SIG-M5 treated with dmso at 0.1 percent for 504 hours (cell line): ENCODE measurements at regions not wholly inside any gene's neighbourhood (a gene's known extent, or its start where the extent isn't known, plus 50 kb on each side); places are given as distances from the start of the nearest gene placed in this dataset.
"Not testable (repeated sequence)": the region's sequence is repeated elsewhere in the genome, so short reads cannot be mapped to it uniquely, and the experiment has no call there.

Experiments used
- DNase-seq: peaks from one replicate; lab custom pipeline; 2025; ENCODE audit not compliant: unreplicated experiment; lab: John Stamatoyannopoulos, UW

DNA sequence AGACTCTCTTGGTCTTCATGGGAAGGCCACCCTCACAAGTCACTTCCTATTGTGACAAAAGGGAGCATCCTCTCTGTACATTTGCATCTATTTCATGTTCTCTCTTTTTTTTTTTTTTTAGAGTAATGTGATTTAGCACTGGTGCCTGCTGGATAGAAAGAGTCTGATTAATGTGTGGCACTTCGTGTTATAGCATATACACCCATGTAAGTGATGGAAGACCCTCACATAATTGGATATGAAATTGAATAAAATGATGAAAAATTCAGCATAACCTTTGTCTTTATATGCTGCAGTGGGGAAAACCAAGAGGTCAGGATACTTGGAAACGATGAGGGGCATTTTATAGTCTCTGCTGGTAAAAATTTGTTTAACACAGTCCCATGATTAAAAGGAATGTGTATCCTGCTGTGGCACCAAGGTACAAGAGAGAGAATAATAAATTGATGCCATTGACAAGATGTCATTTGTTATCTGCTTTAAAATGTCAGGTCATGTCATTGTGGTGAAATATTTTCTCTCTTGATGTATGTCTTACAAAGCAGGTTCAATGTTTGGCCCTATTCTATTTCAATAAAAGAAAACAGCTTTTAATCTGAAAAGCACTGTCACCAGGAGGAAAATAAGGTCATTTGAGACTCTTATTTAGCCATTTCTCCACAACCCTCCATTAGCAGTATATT is 1115.4 kb downstream of the STPG2 start:
- DNase-seq: no peak

DNA sequence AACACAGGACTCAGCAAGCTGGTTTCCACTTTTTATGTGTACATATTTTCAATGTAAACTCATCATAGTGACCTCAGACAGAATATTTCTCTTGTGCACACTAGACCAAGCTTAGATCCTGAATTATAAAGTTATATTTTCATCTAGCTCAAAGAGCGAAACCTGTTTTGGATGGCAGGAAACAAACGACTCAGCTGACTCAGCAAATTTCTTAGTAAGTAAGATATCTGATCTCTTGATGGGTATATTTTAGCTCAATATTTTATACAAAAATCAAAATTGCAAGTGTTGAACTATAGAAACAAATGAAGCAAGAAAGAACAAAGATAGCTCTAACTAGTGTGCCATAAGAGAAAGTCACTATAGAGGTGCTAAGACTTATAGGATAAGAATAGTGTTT is 1114.5 kb downstream of the STPG2 start:
- no peak for DNase-seq

DNA sequence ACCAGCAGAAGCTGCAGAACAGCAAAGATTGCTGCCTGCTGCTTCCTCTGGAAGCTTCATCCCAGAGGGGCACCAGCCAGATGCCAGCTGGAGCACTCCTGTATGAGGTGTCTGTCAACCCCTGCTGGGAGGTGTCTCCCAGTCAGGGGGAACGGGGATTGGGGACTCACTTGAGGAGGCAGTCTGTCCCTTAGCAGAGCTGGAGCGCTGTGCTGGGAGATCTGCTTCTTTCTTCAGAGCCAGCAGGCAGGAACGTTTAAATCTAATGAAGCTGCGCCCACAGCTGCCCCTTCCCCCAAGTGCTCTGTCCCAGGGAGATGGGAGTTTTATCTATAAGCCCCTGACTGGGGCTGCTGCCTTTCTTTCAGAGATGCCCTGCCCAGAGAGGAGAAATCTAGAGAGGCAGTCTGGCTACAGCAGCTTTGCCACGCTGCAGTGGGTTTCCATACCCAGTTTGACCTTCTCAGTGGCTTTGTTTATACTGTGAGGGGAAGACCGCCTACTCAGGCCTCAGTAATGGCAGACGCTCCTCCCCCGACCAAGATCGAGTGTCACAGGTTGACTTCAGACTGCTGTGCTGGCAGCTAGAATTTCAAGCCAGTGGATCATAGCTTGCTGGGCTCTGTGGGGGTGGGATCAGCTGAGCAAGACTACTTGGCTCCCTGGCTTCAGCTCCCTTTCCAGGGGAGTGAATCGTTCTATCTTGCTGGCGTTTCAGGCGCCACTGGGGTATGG is 1105.7 kb downstream of the STPG2 start:
- not testable (repeated sequence) for DNase-seq

DNA sequence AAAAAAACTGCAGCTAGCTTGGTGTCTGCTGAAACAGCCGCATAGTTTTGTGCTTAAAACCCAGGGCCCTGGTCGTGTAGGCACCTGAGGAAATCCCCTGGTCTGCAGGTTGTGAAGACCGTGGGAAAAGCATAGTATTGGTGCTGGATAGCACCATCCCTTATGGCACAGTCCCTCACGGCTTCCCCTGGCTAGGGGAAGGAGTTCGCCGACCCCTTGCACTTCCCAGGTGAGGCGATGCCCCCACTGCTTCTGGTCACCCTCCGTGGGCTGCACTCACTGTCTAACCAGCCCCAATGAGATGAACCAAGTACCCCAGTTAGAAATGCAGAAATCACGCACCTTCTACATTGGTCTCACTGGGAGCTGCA is 1105.1 kb downstream of the STPG2 start:
- DNase-seq: no peak

DNA sequence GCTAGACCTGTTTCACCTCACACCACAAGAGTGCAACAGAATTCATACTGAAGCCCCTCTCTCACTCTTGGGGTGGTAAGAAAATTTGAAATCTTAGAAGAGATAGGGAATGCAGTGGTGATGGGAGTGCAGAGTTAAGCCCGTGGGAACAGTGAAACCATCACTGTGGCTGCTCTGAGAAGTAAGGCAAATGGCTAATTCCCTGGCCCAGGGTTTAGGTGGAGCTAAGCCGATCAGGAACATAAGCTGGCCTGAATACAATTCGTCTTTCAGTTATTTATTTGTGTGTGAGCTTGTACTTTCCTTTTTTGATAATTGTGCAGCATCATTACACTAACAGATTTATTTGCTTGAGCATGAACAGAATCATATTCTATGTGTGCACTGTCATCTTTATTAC is 1070.6 kb downstream of the STPG2 start:
- DNase-seq: no peak

DNA sequence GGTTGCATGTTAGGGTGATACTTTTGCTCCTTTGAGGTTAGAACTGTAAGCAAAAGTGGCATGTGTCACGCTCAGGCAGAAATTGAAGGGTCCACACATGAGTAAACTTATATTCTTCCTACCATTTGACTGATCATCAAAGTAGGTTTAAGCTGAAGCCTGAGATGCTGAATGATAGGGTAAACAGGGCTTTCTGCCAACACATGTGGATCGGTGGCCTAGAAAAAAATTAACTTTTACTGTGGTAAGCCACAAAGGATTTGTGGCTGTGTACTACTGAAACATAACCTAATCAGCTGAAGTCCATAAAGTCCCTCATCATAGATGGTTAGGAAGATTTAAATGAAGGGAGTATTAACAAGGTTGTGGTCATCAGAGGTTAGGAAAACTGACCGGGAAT is 1070.1 kb downstream of the STPG2 start:
- DNase-seq: no peak

DNA sequence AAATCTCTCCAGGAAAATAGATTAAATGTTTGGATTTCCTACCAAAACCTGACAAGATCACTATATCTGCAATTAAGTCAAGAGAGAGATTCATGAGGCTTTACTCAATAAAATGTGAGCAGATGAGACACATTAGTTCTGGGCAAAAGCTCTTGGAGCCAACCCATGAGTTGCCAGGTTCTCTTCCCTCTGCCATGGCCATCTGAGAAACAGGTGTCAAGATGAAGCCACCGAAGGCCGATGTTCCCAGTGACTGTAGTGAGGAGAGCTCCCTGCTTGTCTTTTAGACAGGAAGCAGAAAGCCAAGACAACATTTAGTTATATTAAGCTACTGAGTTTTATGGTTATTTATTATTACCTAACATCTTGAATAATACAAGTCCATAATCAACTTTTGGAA is 1068.7 kb downstream of the STPG2 start:
- no peak for DNase-seq

DNA sequence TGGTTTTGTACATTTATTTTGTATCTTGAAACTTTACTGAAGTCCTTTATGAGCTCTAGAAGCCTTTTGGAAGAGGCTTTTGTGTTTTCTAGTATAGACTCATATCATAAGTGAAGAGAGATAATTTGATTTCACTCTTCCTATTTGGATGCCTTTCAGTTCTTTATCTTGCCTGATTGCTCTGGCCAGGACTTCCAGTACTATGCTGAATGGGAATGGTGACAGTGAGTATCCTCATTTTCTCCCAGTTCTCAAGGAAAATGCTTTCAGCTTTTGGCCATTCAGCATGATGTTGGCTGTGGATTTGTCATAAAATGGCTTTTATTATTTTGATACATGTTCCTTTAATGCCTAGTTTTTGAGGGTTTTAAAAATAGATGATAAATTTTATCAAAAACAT is 1061.3 kb downstream of the STPG2 start:
- DNase-seq: no peak

DNA sequence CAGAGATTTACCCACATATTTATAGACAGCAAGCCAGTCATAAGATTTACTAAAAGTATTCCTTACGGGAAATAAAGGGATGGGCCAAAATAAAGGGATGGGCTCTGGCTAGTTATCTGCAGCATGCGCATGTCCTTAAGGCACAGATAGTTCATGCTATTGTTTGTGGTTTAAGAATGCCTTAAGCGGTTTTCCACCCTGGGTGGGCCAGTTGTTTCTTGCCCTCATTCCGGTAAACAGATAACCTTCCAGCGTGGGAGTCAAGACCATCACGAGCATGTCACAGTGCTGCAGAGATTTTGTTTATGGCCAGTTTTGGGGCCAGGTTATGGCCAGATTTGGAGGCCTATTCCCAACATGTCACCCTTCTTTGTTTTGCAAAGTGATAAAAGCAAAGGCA is 1046.2 kb downstream of the STPG2 start:
- DNase-seq: not testable (repeated sequence)

DNA sequence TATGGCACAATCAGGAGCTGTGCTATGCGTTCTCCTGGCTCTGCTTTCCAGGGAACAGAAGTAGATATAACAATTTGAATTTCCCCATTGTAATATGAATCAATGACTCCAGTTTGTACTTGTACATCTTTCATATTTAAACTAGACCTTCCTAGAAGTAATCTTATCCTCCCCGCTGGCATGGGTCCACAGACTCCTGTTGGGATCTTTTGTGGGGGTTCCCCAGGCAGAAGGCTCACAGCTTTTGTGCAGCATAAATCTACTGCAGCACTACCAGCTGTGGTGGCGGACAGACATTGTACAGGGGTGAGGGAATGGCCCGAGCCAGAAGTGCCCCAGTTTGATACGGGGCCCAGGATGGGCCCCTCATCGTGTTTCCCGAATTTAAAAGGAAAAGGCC is 1042.1 kb downstream of the STPG2 start:
- DNase-seq: not testable (repeated sequence)

DNA sequence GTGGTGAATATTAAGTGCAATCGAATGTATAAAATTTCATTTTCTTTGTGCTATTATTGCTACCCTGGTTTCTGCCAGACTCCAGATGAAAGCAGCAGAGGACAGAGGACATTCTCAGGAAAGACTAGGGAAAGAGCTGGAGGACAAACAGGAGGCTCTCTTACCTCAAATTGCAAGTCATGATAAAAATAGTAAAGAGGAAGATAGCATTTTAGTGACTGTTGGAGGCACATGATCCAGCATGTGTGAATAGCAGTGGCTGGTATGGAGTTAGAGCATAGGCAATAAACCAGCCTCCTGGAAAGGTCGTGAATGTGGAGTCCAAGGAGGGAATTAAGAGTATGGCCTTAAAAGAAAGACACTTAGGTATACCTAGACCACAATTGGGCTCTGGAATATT is 1040.0 kb downstream of the STPG2 start:
- no peak for DNase-seq

DNA sequence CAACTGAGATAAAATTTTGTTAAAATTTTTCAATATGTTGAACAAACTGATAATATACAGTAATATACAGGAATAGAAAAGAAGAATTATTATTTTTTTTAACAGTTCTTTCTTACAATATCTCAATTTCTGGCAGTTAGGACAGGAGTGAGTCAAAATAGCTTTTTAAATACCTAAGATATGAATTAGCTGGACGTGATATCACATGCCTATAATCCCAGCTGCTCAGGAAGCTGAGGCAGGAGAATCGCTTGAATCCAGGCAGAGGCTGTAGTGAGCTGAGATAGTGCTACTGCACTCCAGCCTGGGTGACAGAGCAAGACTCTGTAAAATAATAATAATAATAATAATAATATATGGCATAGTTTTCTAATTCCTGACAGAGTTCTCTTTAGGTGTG is 1039.3 kb downstream of the STPG2 start:
- no peak for DNase-seq

DNA sequence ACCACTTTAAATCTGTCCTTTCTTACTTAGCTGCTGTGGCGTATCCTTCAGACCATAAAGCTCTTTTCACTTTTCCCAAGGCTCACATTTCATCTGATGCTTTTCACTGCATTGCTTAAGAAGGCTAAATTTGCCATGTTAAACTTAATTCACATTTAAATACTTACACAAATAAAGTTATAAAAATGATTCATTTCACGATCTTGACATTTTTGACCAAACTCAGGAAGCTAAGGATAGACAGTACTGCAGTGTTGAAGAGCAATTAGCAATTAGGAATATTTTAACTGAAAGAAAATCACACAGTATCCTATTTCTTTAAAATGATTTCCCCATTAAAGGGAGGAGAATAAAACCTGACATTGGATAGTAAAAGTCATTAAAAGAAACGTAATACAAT is 1038.6 kb downstream of the STPG2 start:
- DNase-seq: no peak

DNA sequence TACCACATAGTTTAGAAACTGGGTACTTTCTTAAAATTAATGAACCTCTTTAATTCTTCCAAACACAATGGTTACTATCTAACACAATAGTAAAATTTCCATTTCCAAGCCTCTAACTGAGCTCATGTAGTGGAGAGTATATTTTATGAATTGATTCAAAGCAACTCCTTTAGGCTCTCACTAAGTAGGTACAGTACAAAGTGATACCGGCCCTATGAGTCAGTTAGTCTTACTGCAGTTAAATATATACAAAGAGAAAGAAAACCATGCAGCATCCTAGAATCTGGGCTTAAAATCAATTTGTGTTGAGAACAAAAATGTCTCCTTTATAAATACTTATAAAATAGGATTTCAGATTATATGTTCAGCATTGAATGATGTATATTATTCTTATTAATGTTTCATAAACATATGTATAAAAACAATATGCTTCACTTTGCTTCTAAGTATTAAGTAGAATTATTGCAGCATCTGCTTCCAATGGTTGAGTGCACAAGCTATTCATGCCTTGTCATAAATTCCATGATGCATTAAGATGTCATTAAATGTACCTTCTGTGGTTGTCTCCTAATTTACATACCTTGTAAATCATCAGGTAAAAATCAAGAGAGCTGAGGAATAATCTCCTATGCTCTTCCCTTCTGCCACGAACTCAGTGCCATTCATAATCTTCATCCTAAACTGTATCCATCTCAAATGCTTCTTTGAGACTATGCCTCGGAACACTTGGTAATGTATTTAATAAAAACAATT is 1037.8 kb downstream of the STPG2 start:
- DNase-seq: no peak

DNA sequence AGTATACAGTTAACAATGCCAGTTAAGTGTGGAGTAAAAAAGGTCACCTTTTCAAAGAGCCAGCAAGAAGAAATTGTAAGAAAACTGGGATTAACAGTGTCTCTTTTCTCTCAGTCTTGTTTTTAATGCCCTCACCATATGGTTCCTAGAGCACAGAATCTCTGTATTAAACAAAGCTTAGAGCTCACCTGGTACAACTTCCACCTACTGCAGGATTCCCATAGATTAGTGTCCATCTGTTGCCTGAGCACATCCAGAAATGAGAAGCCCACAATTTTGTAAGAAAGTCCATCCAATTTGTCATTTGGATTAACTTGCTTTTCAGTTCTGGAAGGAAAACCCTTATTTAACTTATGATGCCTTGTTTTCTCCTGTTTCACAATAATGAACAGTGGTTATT is 1037.1 kb downstream of the STPG2 start:
- DNase-seq: no peak

DNA sequence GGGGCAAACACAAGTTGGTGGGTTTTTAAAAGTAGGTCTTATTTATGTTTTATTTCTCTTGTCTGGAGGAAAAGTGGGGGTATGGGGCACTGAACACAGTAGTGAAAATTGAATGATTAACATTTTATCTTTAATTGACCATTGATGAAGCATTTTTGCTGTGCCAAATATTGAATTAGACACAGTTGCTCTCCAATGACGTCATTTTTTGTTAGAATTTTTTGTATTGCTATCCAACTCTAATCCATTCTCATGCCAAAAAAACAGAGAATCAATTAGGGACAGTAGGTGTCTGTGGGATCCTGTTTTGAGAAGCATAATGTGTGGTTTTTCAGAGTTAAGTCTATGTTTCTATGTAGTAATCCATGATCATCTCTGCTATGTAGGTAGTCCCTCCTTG is 1032.8 kb downstream of the STPG2 start:
- DNase-seq: no peak

DNA sequence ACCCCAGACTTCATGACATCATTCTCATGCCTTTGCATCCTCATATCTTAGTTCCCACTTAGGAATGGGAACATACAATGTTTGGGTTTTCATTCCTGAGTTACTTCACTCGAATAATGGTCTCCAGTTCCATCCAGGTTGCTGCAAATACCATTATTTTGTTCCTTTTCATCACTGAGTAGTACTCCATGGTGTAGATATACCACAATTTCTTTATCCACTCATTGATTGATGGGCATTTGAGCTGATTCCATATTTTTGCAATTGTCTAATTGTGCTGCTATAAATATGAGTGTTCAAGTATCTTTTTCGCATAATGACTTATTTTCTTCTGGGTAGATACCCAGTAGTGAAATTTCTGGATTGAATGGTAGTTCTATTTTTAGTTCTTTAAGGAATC is 1026.8 kb downstream of the STPG2 start:
- DNase-seq: no peak

DNA sequence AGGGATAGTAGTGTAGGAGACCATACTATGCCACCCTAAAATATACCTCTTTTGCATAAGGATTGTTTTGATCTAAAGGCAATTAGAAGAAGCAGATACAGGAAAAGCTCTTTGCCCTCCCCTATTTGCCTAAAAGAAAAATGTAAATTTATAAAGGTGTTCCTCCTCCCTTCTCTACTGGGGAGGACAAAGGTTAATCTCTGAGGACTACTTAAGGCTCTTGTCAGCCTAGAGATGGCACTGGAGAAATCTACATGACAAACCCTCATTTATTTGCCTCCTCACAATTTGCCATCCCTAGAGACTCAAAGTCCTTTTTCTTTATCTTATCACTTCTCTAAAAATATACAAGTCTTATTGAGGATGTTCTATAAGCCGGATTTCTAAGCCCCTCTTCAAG is 1021.8 kb downstream of the STPG2 start:
- DNase-seq: no peak

DNA sequence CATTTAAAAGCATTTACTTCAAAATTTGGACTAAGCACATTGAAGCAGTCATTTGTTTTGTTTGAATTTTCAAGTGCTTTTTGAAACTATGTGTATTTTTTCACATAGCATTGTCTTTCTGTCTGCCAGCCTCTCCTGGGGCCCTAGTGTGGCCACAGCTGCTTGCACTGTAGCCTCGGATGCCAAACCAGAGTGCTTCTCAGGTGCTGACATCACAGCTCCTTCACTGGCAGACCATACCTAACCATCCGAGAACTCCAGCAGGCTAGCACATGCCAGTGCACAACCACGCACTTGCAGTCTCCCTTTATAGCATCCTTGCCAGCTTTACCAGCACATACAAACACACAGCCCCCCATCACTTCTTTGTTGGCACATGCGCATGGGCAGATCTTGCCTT is 1019.7 kb downstream of the STPG2 start:
- no peak for DNase-seq

DNA sequence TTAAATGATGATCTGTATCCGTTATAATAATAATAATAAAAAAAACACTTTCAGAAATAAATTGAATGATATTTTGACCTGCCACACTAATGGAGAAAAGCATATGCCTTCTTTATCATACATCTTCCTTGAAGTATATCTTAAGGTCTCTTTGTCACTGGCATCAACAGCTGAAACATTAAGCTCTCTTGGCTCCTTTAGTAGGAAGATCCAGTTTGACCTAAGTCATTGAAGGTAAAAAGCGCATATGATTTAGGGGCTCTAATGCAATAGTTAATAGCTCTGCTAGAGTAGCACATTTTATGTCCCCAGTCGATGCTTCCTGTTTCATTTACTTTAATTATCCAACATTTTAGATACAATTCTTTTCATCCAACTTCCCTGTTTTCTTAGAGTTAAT is 1010.8 kb downstream of the STPG2 start:
- DNase-seq: no peak

DNA sequence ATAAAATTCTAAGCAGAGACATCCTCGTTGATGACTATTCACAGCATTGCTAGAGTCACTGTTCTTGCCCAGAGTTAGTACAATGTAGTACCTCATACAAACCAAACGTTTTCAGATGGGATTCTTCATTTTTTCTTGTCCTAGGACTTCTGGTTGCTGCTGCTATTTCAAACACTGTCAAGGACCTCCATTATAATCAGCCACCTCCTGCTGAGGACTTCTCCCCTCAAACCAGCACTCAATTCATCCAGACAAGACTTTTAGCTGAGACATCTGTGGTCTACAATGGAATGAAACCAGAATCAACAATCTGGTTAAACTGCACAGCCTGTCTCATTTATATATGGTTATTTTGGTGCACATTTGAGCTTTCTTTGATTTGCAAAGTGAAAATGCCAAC is 1008.8 kb downstream of the STPG2 start:
- no peak for DNase-seq

DNA sequence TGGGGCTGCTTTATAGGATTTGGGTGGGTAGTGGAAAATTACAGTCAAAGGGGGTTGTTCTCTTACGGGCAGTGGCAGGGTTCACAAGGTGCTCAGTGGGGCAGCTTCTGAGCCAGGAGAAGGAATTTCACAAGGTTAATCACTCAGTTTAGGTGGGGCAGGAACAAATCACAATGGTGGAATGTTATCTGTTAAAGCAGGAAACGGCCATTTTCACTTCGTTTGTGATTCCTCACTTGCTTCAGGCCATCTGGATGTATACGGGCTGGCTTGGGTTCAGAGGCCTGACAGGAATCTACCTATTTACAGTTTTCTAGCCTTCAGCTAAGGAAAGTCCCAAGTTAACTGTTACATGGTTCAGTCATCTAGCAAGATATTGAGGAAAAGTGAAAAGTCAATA is 1003.5 kb downstream of the STPG2 start:
- DNase-seq: no peak
